Fibroblast of villous mesenchyme (primary cell): ENCODE measurements at regions not wholly inside any gene's neighbourhood (a gene's known extent, or its start where the extent isn't known, plus 50 kb on each side); places are given as distances from the start of the nearest gene placed in this dataset.
A peak's percentile ranks its signal among the peaks of the same experiment; 100 is the strongest.

Experiments used
- DNase-seq: peaks from one replicate; pipeline ENCODE4 v3.0.0-alpha.2; 2010; ENCODE audit warnings: low read depth
- H3K4me3 ChIP-seq: 2 replicates; pipeline ENCODE4 v1.5.1; 2011; ENCODE audit warnings: low read depth, mild to moderate bottlenecking, low read length
- CTCF ChIP-seq: IDR thresholded peaks from 2 replicates; pipeline ENCODE4 v1.5.1; 2012; ENCODE audit warnings: low read depth, mild to moderate bottlenecking, low read length; ENCODE audit not compliant: insufficient read depth

- no peak for TF ChIP-seq CTCF
- H3K4me3 ChIP-seq = no peak overlapping the region
- DNase-seq = no peak
Measured at GRCh38 chr2:157085522-157085921, 172.0 kb upstream of the GALNT5 start.

- TF ChIP-seq CTCF = no peak
- DNase-seq = no peak
- H3K4me3 ChIP-seq = no peak overlapping the region
Measured at GRCh38 chr2:157087373-157088002, 170.0 kb upstream of the GALNT5 start.

- no peak overlapping the region for H3K4me3 ChIP-seq
- no peak for TF ChIP-seq CTCF
Measured at GRCh38 chr2:157093666-157094065, 163.8 kb upstream of the GALNT5 start.

GRCh38 chr2:157105372-157105771, 152.1 kb upstream of the GALNT5 start:
- no peak overlapping the region for H3K4me3 ChIP-seq
- DNase-seq = no peak
- TF ChIP-seq CTCF = no peak

More at GRCh38 chr2:157093666-157094065, 163.8 kb upstream of the GALNT5 start:
- DNase-seq = no peak

GRCh38 chr2:157106950-157107349, 150.6 kb upstream of the GALNT5 start:
- H3K4me3 ChIP-seq = no peak overlapping the region
- DNase-seq = no peak
- TF ChIP-seq CTCF = no peak

GRCh38 chr2:157107460-157107859, 150.0 kb upstream of the GALNT5 start:
- DNase-seq = no peak
- H3K4me3 ChIP-seq = no peak overlapping the region
- no peak for TF ChIP-seq CTCF

GRCh38 chr2:157107877-157108276, 149.6 kb upstream of the GALNT5 start:
- no peak for TF ChIP-seq CTCF
- DNase-seq = peak; percentile 9
- no peak overlapping the region for H3K4me3 ChIP-seq
